ENCODE measurements at regions not wholly inside any gene's neighbourhood (a gene's known extent, or its start where the extent isn't known, plus 50 kb on each side); places are given as distances from the start of the nearest gene placed in this dataset.

GRCh38 chr14:95034788-95035187 is 122.5 kb downstream of the DICER1 start:
- no peak for DNase-seq
- intact Hi-C loops (cut with DNase I) = no loop called here

DNA sequence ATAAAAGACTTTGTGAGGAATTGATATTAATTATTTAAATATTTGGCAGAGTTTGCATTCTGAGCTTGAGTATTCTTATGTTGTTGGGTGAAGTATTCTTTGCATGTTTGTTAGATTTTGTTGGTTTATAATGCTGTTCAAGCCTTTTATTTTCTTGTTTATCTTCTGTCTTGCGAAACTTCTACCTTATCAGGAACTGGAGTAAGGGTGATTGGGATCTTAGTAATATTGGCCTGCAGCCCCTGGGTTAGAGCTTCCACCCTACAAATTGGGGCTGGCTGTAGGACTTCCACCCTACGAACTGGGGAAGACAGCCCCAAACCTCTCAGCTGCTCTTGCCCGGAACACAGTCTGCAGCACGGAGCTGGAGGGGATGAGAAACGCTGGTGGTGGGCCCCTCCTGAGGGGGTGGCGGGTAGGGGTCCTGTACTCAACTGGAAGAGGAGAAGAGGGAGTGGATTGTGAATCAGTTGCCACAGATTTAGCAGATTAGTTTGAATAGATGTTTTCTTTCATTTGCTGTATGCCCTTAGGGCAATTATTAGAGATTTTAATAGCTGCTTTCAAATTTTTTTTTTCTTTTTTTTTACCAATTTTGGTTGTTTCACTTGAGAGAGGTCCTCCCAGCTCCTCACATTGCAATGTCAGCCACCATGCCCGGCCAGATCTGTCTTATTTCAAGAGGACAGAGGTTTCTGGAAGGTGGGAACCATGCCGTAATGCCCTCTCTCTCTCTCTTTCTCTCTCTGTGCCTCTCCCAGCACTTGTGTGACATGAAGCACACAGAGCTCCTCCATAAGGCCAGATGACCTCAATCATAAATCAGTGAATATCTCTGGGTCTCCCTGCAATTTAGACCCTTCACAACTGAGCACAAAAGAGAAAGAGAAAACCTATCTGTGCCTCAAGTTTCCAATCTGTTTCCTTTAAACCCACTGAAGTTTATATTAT is 123.4 kb downstream of the DICER1 start:
- peak in 1 of 10 donors; percentile 48 for DNase-seq
- intact Hi-C loops (cut with DNase I) = no loop called here

GRCh38 chr14:95033031-95033430 is 124.3 kb downstream of the DICER1 start:
- intact Hi-C loops (cut with DNase I) = no loop called here

GRCh38 chr14:95026851-95027463 is 130.4 kb downstream of the DICER1 start:
- intact Hi-C loops (cut with DNase I) = no loop called here
- DNase-seq = peak in 1 of 10 donors; percentile 47

More at GRCh38 chr14:95033031-95033430, 124.3 kb downstream of the DICER1 start:
- no peak for DNase-seq

- intact Hi-C loops (cut with DNase I) = no loop called here
- DNase-seq = peak in 1 of 10 donors; percentile 63
These were observed 131.4 kb downstream of the DICER1 start for GRCh38 chr14:95025941-95026340.

DNA sequence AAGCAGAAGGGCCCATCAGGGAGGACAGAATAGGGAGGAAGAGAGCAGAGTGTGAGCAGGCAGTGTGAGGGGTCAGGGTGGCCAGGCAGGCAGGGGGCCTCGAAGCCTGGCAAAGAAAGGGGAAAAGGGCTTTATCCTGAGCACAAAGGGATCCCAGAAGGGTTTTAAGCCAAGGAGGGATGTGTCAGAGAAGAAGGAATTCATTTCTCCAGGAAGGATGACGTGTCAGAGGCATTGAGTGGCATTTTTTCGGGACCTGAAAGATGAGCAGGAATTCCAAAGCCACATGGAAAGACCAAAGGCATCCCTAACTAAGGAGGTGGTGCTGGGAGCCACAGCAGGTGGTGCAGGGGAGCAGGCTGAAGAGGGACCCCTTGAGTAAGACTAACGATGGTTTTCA is 132.1 kb downstream of the DICER1 start:
- intact Hi-C loops (cut with DNase I) = no loop called here
- peak in 1 of 10 donors; percentile 8 for DNase-seq

DNA sequence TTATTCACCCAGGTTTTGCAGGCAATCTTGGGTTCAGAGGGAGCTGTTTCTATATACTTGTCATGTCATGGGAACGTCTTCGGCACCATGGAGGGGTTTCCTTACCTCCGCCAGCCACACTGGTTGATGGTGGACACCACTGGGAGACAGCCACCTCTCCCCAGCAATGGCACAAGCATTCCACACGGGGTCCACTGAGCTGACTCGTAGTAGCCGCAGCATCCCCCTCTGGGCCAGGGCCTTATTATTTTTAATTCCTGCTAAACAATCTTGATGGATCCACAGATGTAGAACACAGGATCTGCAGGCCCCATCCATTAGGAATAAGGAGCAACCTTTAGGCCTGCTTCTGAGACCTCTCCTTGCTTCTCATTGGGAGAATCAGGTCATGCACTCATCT is 132.9 kb downstream of the DICER1 start:
- intact Hi-C loops (cut with DNase I) = no loop called here

GRCh38 chr14:95023886-95024285 is 133.4 kb downstream of the DICER1 start:
- peak in 1 of 10 donors; percentile 4 for DNase-seq

More for the DNA sequence above, 132.9 kb downstream of the DICER1 start:
- peak in 1 of 10 donors; percentile 25 for DNase-seq

DNA sequence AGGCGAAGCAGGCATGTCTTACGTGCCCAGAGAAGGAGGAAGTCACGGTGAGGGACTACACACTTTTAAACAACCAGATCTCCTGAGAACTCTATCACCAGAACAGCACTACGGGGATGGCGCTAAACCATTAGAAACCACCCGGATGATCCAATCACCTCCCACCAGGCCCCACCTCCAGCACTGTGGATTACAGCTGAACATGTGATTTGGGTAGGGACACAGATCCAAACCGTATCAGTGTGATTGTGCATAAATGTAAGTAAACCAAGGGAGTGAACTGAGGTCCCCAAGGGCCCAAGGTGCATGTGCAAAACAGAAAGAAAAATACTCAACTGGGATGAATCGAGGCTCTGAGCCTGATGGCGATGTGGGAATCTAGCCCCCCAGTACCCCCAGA is 134.2 kb downstream of the DICER1 start:
- no peak for DNase-seq
- intact Hi-C loops (cut with DNase I) = no loop called here

More at GRCh38 chr14:95023886-95024285, 133.4 kb downstream of the DICER1 start:
- intact Hi-C loops (cut with DNase I) = no loop called here

DNA sequence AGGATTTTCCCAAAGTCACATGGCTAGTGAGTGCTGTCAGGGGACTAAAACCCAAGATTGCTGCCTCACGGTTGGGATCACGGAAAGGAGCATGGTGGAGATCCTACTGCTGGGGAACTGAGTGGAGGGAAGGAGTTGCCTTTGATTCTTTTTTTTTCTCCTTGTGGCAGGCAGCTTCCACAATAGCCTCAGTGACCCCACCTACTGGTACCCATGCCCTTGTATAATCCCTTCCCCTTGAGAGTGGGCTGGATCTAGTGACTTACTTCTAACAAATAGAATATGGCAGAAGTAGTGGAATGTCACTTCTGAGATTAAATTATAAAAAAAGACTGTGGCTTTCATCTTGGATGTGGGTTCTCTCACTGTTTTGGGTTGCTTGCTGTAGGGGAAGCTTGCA is 135.7 kb downstream of the DICER1 start:
- intact Hi-C loops (cut with DNase I) = no loop called here
- DNase-seq = no peak

DNA sequence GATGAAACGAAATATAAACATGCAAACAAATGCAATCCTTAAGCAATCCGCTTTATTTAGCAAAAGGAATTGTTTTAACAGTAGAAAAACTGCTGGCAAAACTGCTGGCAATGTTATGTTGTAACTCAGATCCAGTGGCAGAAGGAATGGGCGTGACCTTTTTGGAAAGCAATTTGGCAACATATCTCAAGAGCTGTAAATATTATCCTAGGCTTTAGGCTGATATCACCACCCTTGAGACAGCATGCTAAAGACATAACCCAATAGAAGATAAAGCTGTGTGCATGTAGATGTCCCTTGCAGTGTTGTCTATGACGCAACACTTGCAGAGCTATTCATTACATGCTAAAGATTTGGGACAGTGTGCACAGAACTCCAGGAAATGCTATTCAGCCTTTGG is 138.5 kb downstream of the DICER1 start:
- intact Hi-C loops (cut with DNase I) = no loop called here

GRCh38 chr14:95015046-95015445 is 142.3 kb downstream of the DICER1 start:
- intact Hi-C loops (cut with DNase I) = no loop called here
- DNase-seq = no peak

More for the DNA sequence above, 138.5 kb downstream of the DICER1 start:
- no peak for DNase-seq

- intact Hi-C loops (cut with DNase I) = no loop called here
- peak in 1 of 10 donors; percentile 15 for DNase-seq
These were observed 143.3 kb downstream of the DICER1 start for GRCh38 chr14:95014036-95014435.

DNA sequence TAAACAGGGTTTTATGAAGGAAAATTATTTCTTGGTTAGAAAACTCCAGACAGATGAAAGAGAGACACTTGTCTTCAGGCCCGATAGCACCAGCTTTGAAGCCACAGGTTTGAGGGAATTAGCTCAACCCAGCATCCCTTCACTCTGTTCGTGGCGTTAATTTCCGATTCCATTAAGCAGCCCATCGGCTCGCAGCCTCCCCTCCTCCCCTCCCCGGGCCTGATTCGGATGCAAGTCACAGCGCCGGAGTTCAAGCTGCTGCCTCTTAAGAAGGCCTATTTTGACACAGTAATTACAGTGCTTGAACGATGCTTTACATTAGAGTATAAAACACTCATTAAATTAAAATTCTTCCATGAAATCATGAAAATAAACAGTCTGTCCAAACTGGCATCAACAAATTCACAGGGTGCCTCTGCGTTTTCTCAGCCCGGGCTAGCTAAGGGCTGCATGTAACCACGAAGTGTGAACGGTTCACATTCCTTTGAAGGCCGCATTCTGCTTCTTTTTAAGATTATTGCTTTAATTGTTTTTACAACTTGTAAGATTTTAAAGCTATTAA is 145.8 kb downstream of the DICER1 start:
- intact Hi-C loops (cut with DNase I) = no loop called here
- no peak for DNase-seq

- DNase-seq = no peak
- intact Hi-C loops (cut with DNase I) = no loop called here
These were observed 148.7 kb downstream of the DICER1 start for GRCh38 chr14:95008445-95009217.

GRCh38 chr14:95007921-95008320 is 149.4 kb downstream of the DICER1 start:
- DNase-seq = no peak
- intact Hi-C loops (cut with DNase I) = no loop called here

GRCh38 chr14:95006479-95006878 is 150.8 kb downstream of the DICER1 start:
- DNase-seq = no peak
- intact Hi-C loops (cut with DNase I) = no loop called here

GRCh38 chr14:95006051-95006450 is 151.3 kb downstream of the DICER1 start:
- DNase-seq = no peak
- intact Hi-C loops (cut with DNase I) = no loop called here

- intact Hi-C loops (cut with DNase I) = no loop called here
- DNase-seq = no peak
These were observed 154.0 kb downstream of the DICER1 start for GRCh38 chr14:95003099-95003960.

- DNase-seq = no peak
- intact Hi-C loops (cut with DNase I) = no loop called here
These were observed 158.6 kb downstream of the DICER1 start for GRCh38 chr14:94998685-94999084.
